NCI-H146 (cell line): ENCODE measurements at regions not wholly inside any gene's neighbourhood (a gene's known extent, or its start where the extent isn't known, plus 50 kb on each side); places are given as distances from the start of the nearest gene placed in this dataset.

Source experiments
- DNase-seq: peaks from one replicate; lab custom pipeline; 2025; lab: John Stamatoyannopoulos, UW

DNA sequence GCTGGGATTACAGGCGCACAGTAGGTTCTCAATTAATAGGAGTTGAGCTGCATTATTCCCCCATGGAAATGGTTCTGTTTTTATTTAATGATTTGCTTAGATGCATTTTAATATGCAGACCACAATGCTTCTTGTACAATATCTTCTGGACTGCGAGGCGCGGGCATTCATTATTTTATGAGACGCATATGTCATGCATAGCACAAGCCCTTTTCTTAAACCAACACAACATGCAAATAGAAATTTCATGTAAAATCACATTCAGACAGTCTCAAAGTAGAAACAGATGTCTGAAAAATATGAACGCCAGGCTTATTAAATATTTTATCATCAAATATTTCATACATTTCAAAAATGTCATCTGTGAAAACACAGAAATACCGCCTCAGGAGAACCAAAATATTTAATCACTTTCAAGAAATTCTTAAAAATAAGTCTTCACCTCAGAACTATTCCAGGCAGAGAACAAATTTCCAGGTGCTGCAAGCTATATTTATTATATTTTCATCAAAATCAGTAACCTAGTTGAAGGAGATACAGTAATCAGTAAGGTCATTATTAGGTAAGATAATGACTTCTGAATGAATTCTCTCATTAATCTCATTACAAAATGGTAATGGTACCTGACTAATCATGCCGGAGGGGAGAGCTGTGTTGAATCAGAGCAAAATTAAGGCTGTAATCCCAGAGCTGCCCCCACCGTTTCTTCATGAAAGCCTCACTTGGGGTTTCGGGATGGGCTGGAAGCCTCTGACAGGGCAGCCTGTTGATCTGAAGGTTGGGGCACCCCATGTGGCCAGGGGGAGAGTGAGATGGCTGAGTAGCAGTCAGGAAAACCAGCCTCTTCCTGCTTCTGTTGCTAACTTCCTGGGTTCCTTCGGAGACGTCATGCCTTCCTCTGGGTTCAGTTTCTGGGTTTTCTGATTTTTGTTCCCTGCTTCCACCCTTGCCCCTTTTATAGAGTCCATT is 133.9 kb upstream of the ZNF618 start:
- no peak for DNase-seq

DNA sequence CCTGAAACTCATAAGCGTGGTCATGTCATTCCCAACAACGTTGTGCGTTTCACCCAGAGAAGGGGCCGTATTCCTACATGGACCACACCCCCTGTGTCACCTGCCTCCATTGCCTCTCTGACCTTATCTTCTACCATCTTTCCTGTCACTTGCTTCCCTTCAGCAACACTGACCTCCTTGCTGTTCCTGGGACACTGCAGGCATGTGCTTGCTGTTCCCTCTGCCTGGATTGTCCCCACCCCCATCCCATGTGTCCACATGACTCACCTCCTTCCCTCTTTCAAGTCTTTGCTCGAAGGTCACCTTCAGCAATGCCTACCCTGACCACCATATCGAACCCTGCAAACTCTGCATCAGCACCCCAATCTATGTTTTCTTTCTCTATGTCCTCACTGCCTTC is 133.2 kb upstream of the ZNF618 start:
- DNase-seq: no peak

- DNase-seq: no peak
These were observed 129.6 kb upstream of the ZNF618 start for GRCh38 chr9:113746486-113746885.

- DNase-seq: no peak
These were observed 128.0 kb upstream of the ZNF618 start for GRCh38 chr9:113748135-113748534.

DNA sequence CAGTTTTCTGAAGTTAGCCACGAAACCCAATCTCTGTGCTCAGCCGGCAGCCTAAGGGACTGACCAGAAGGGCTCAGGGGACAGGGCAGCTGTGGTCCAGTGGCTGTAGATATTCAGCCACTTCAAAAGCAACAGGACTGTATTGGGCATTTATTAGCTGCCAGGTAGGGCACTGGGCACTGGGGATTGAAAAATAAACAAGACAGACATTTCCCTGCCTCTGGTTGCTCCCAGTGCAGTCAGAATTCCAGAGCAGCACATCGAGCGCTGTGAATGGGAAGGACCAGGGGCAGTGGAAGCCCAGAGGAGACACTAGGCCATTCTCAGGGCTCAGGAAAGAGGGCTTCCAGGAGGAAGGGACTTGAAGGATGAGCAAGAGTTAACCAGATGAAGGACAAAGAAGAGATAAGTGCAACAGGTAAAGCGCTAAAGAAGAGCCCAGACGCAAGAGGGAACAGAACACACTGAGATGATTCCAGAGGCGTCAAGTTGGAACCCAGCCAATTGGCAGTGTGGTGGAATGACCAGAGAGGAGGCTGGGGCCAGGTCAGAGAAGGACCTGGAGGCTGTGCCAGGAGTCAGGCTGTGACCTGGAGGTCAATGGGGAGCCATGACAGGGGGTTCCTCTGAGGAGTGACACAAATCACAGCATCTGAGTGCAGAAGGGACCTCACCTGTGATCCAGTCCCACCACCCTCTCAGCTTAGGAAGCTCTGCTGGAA is 122.5 kb upstream of the ZNF618 start:
- no peak for DNase-seq

DNA sequence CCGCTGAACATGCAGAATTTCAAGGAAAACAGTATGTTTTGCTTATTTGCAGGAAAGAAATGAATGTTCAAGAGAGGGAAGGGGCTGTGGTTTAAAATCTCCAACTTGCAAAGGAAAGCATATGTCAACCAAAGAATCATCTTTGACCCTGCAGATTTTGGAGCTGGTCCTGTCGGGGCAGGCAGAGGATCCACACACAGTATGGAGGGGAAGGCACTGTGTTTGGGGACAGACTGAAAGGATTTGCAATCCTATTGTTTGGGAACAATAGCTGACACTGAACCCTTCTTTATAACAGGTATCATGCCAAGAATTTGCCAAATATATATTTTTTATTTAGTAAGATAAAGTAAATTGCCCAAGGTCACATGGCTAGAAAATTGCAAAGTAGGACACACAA is 121.4 kb upstream of the ZNF618 start:
- DNase-seq: no peak

DNA sequence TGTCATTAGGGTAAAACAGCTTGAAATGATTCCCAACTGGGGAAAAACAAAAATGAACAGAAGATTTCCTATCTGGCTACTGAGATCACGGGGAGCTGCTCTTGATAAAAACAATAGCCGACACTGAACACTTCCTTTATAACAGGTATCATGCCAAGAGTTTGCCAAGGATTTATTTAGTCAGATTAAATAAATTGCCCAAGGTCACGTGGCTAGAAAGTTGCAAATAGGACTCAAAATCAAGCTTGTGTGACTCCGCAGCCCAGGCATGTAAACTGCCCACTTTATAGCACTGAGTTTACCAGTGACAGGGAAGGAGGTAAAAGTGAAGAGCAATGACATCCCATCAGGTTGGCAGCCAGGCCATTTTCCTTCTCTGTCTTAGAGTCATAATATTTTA is 120.7 kb upstream of the ZNF618 start:
- no peak for DNase-seq

GRCh38 chr9:113756476-113757192 is 119.5 kb upstream of the ZNF618 start:
- no peak for DNase-seq

DNA sequence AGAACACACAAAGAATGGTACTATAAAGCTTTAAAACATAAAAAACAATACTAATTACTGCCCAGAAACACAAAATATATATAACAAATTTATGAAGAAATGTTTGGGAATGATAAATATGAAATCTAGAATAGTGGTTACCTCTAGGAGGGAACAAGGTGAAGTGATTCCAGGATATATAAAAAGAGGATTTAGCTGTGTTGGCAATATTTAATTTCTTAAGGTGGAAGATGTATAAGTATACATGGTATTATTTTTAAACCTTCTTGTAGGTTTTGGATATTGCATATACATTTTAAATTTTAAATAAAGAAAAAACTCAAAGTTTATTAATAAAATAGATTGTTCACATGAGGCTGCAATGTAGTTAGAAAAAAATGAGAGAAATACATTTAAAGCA is 112.7 kb upstream of the ZNF618 start:
- DNase-seq: no peak

- no peak for DNase-seq
These were observed 111.5 kb upstream of the ZNF618 start for GRCh38 chr9:113764572-113764971.

- DNase-seq: no peak
These were observed 106.7 kb upstream of the ZNF618 start for GRCh38 chr9:113769412-113769811.

- no peak for DNase-seq
These were observed 105.7 kb upstream of the ZNF618 start for GRCh38 chr9:113770396-113770795.

GRCh38 chr9:113771199-113771598 is 104.9 kb upstream of the ZNF618 start:
- no peak for DNase-seq

- no peak for DNase-seq
These were observed 103.8 kb upstream of the ZNF618 start for GRCh38 chr9:113772121-113772810.

- no peak for DNase-seq
These were observed 101.1 kb upstream of the ZNF618 start for GRCh38 chr9:113774963-113775362.

DNA sequence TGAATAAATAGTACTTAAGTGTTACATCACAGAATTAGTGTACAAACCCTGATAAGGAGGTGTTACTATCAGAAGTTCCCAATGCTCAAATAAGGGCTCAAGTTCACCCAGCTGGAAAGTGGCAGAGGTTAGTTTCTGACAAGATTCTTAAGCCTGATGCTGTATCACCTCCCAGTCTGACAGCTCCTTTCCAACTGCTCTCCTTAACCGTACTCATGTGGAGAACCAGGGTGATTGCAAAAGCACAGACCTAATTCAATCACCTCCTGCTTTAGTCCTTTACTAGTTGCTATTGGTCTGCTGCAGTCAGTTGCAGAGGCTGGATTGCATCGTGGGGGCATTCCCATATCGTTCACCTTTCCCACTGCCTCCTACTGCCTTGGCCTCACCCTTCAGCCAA is 100.4 kb upstream of the ZNF618 start:
- DNase-seq: no peak

GRCh38 chr9:113776194-113776593 is 99.9 kb upstream of the ZNF618 start:
- no peak for DNase-seq

DNA sequence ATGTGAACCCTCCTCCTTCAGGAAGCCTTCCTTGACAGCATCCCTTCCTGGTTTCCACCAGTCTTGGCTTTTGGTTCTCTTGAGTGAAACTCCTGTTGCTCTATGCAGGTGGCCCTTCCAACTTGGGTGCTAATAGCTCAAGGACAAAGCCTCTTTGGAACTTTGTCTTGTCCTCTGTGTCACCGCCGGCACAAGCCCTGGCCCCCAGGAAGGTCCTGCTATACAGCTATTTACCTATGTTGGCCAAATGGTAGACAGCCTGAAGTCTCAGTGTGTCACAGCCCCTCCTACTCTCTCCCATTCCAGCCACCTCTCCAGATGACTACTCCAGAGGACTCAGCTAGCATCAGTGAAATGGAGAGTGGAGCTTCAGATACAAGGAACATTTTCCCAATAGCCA is 94.7 kb upstream of the ZNF618 start:
- no peak for DNase-seq

DNA sequence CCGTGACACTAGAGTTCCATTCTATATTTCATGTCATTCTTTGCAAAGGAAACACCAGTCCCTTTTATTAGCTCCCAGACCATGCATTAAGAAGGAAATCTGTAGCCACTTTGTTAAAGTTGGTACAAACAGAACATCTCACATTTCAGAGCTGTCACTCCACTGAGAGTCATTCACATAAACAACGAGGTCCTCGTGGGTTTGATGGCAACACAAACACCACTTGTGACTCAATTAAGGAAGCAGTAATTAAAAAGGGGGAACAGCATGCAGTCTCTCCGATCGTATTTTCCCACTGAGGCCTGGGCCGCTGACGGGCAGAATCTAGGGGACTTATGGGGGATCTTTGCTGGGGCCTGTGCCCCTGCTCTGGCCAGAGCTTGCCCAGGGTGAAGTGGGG is 94.2 kb upstream of the ZNF618 start:
- DNase-seq: no peak

DNA sequence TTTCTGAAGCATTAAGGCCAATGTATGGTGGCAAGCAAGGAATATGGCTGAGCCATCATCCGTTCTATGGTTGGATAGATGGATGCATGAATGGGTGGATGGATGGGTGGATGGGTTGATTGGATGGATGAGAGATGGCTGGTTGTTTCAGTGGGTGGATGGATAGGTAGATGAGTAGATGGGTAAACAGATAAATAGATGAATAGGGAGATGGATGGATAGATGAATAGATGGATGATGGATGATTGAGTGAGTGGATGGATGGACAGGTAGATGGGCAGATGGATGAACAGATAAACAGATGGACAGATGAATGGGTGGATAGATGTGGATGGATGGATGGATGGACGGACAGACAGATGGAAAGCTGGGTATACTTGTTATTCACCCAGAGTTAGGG is 92.6 kb upstream of the ZNF618 start:
- DNase-seq: no peak

GRCh38 chr9:113785334-113785733 is 90.8 kb upstream of the ZNF618 start:
- no peak for DNase-seq

GRCh38 chr9:113786071-113786470 is 90.0 kb upstream of the ZNF618 start:
- no peak for DNase-seq
